Breast epithelium (tissue), 4 donors: ENCODE measurements at regions not wholly inside any gene's neighbourhood (a gene's known extent, or its start where the extent isn't known, plus 50 kb on each side); places are given as distances from the start of the nearest gene placed in this dataset.

Experiments
- DNase-seq, 2 donors: peaks; one replicate each; pipeline ENCODE4 v3.0.0-alpha.2; 2019; ENCODE audit warnings: low spot score in 2 of 2
- H3K27ac ChIP-seq, 2 donors: fragments of 200-600 bp; sonication (generic) in 1 of 2; one replicate each; pipeline ENCODE4 v1.5.1; 2016 to 2019; ENCODE audit warnings: mild to moderate bottlenecking in 1 of 2
- H3K27me3 ChIP-seq, 2 donors: fragments of 200-600 bp; sonication (generic) in 1 of 2; one replicate each; pipeline versions ENCODE4 v1.5.1 to v1.6.0; 2017 to 2019; ENCODE audit warnings: control low read depth in 1 of 2, mild to moderate bottlenecking in 1 of 2
- H3K36me3 ChIP-seq: fragments of 200-600 bp; one replicate; pipeline ENCODE4 v1.5.1; 2019
- H3K4me1 ChIP-seq, 2 donors: fragments of 200-600 bp; sonication (generic); one replicate each; pipeline ENCODE4 v1.5.1; 2016 to 2019; ENCODE audit warnings: control low read depth in 1 of 2
- H3K4me3 ChIP-seq, 3 donors: fragments of 200-600 bp; sonication (generic); 1 replicate in 2 of 3; 2 replicates in 1 of 3; pipeline ENCODE4 v1.5.1; 2016 to 2019; ENCODE audit warnings: mild to moderate bottlenecking in 3 of 3, moderate library complexity in 2 of 3
- H3K9me3 ChIP-seq, 2 donors: fragments of 200-600 bp; sonication (generic) in 1 of 2; one replicate each; pipeline ENCODE4 v1.5.1; 2016 to 2019; ENCODE audit warnings: control low read depth in 1 of 2
- CTCF ChIP-seq, 3 donors: fragments of 450-650 bp; IDR thresholded peaks; one replicate each; pipeline ENCODE4 v1.5.1; 2016 to 2017; ENCODE audit warnings: antibody characterized with exemption in 3 of 3, mild to moderate bottlenecking in 3 of 3, moderate library complexity in 3 of 3
- POLR2A ChIP-seq: fragments of 450-650 bp; IDR thresholded peaks from one replicate; pipeline ENCODE4 v1.6.1; 2016; ENCODE audit warnings: antibody characterized with exemption, mild to moderate bottlenecking, moderate library complexity
- POLR2AphosphoS5 ChIP-seq, 3 donors: sonication (generic); formaldehyde crosslinking; IDR thresholded peaks; one replicate each; pipeline ENCODE4 v1.6.1; 2017; ENCODE audit warnings: antibody characterized with exemption in 3 of 3
- intact Hi-C: fragments of 100-400 bp; cut with DNase I; formaldehyde crosslinking; loops from one replicate; pipeline ENCODE4 v1.15.1; 2023; ENCODE audit warnings: low total_unique reads

DNA sequence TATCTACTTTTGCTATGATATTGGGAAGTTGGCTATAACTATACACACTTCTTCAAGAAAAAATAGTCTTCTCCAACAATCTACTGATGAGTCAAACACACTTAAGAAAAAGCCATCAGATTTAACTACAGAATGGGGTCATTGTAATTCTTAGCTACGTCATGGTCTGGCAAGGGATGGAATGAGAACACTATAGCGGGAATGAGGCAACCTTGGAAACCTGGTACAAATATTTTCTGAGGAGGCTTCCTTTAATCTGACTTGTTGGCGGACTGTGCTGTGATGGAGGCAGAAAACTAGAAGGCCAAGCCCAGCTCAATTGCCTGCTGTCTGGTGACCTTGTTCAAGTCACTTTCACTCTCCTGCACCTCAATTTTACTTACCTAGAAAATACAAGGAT is 586.8 kb upstream of the JAG1 start:
- intact Hi-C loops, result no loop called here
- no peak for DNase-seq
- Histone ChIP-seq H3K27ac (no peak overlapping the region), H3K9me3 (peaks cover 0 to 9% of the 10 kb centered on the region in 2 donors), H3K4me3 (no peak overlapping the region), H3K4me1 (no peaks in the 10 kb centered on the region), H3K36me3 (no peaks in the 10 kb centered on the region), H3K27me3 (no peaks in the 10 kb centered on the region)
- TF ChIP-seq POLR2AphosphoS5 (IDR thresholded peaks at IDR 0.05) (no peak), POLR2A (no peak), CTCF (IDR thresholded peaks at IDR 0.05) (no peak)

DNA sequence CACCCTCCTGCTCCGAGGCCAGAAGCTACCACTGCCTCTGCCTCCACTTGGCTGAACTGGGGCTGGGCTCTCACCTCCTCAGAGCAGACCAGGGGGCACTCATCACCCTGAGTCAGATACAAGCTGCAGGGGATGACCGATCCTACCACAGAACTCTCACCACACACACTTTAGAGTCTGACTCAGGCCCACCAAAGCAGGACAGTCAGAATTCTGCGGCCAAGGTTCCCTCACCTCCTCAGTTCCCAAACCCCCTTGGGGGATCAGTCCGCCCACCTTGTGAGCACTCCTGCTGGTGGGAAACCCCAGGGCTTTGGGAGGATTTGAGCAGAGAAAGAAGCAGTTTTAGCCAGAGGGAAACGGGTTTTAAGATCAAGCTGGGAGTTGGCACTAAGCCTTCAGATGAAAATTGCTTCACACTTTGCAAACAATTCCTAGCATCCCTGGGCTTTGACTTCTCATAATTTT is 587.8 kb upstream of the JAG1 start:
- H3K27me3 ChIP-seq, result no peaks in the 10 kb centered on the region
- intact Hi-C loops, result no loop called here

DNA sequence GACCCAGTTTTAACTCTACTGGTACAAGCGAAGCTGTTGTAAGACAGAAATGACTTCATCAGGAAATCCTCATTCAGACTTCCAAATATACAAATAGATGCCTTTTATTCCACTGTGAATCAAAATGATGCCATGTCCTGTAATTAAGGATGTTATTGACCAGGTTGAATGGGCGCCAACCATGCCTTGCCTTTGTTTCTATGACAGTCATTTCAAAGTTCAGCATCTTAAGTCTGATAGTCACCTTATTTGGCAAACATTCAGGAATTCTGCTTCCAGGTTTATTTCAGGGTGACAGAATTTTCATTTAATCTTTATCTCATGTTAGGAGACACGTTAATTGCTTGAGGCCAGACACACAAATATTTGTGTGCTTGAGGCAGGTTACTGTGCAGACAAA is 592.8 kb upstream of the JAG1 start:
- intact Hi-C loops, result no loop called here
- no peak for DNase-seq
- Histone ChIP-seq H3K27me3 (no peaks in the 10 kb centered on the region), H3K9me3 (no peaks in the 10 kb centered on the region), H3K36me3 (no peaks in the 10 kb centered on the region), H3K27ac (no peak overlapping the region), H3K4me3 (no peak overlapping the region), H3K4me1 (no peaks in the 10 kb centered on the region)
- TF ChIP-seq POLR2A, result no peak

More for the DNA sequence above, 587.8 kb upstream of the JAG1 start:
- TF ChIP-seq CTCF (IDR thresholded peaks at IDR 0.05) (no peak), POLR2A (no peak), POLR2AphosphoS5 (IDR thresholded peaks at IDR 0.05) (no peak)
- Histone ChIP-seq H3K4me1 (no peaks in the 10 kb centered on the region), H3K27ac (peak overlapping the region in 1 of 2 donors; percentile 51), H3K36me3 (no peaks in the 10 kb centered on the region), H3K4me3 (no peak overlapping the region), H3K9me3 (peaks cover 0 to 9% of the 10 kb centered on the region in 2 donors)
- no peak for DNase-seq

GRCh38 chr20:11267131-11267761 is 593.4 kb upstream of the JAG1 start:
- Histone ChIP-seq H3K4me1 (no peaks in the 10 kb centered on the region), H3K9me3 (no peaks in the 10 kb centered on the region), H3K36me3 (no peaks in the 10 kb centered on the region), H3K27me3 (no peaks in the 10 kb centered on the region), H3K4me3 (no peak overlapping the region), H3K27ac (peak overlapping the region in 1 of 2 donors; percentile 50)
- no peak for TF ChIP-seq POLR2A
- TF ChIP-seq POLR2AphosphoS5 (IDR thresholded peaks at IDR 0.05), result no peak
- intact Hi-C loops, result no loop called here
- no peak for DNase-seq

- intact Hi-C loops, result no loop called here
- no peak for TF ChIP-seq POLR2AphosphoS5 (IDR thresholded peaks at IDR 0.05)
- no peak for TF ChIP-seq CTCF (IDR thresholded peaks at IDR 0.05)
- no peak for TF ChIP-seq POLR2A
- Histone ChIP-seq H3K27ac (peak overlapping the region in 1 of 2 donors; percentile 50), H3K4me3 (no peak overlapping the region), H3K27me3 (no peaks in the 10 kb centered on the region), H3K36me3 (no peaks in the 10 kb centered on the region), H3K9me3 (no peaks in the 10 kb centered on the region), H3K4me1 (no peaks in the 10 kb centered on the region)
- DNase-seq, result no peak
Observed at GRCh38 chr20:11267762-11268335, 594.0 kb upstream of the JAG1 start.

- no peak for DNase-seq
- intact Hi-C loops, result no loop called here
Observed at GRCh38 chr20:11270566-11270965, 596.8 kb upstream of the JAG1 start.

More at GRCh38 chr20:11270566-11270965, 596.8 kb upstream of the JAG1 start:
- Histone ChIP-seq H3K4me3 (no peak overlapping the region), H3K27me3 (no peaks in the 10 kb centered on the region), H3K27ac (no peak overlapping the region), H3K36me3 (no peaks in the 10 kb centered on the region), H3K9me3 (no peaks in the 10 kb centered on the region), H3K4me1 (no peaks in the 10 kb centered on the region)
- TF ChIP-seq POLR2A (no peak), POLR2AphosphoS5 (IDR thresholded peaks at IDR 0.05) (no peak), CTCF (IDR thresholded peaks at IDR 0.05) (no peak)
